ENCODE measurements at regions not wholly inside any gene's neighbourhood (a gene's known extent, or its start where the extent isn't known, plus 50 kb on each side); places are given as distances from the start of the nearest gene placed in this dataset.
"Not testable (repeated sequence)": the region's sequence is repeated elsewhere in the genome, so short reads cannot be mapped to it uniquely, and the experiment has no call there.

DNA sequence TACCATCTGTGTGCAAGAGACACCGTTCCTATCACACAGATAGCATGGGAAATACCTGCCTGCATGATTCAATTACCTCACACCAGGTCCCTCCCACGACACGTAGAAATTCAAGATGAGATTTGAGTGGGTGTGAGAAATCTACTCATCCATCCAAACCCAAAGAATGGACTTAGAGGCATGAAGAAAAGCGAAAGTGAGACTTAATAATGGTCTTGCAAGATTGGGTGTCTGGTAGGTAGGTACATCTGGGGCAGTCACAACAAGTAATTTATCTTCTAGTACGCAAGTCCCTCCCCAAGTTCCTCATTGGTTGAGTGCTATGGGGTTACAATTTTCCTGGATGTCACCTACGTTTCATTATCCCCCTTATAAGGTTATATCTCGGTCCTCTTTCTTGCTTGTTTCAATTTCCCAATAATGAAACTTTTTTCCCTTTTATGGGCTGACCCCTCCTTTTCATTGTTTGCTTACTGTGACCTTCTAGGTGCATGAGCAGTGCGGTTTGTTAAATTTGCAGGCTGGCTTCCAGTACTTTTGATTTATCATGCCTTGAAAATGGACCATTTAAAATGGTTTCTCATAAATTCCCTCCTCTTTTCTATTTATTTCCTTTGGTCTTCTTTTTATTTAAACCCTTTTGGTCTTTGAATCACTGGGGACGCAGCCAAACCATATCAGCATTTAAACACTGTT lies 63.1 kb upstream of the ZNF658 start:
- TF ChIP-seq, protein P1, sequence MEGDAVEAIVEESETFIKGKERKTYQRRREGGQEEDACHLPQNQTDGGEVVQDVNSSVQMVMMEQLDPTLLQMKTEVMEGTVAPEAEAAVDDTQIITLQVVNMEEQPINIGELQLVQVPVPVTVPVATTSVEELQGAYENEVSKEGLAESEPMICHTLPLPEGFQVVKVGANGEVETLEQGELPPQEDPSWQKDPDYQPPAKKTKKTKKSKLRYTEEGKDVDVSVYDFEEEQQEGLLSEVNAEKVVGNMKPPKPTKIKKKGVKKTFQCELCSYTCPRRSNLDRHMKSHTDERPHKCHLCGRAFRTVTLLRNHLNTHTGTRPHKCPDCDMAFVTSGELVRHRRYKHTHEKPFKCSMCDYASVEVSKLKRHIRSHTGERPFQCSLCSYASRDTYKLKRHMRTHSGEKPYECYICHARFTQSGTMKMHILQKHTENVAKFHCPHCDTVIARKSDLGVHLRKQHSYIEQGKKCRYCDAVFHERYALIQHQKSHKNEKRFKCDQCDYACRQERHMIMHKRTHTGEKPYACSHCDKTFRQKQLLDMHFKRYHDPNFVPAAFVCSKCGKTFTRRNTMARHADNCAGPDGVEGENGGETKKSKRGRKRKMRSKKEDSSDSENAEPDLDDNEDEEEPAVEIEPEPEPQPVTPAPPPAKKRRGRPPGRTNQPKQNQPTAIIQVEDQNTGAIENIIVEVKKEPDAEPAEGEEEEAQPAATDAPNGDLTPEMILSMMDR (IDR thresholded peaks at IDR 0.05 in 2 of 3, conservative IDR thresholded peaks at IDR 0.05 in 1 of 3; ENCODE audit: borderline replicate concordance in 1 of 3, insufficient read depth in 1 of 3, low read depth in 2 of 3, low read length in 2 of 3) = not testable (repeated sequence)
- TF ChIP-seq RAD21 (IDR thresholded peaks at IDR 0.05; ENCODE audit: low read depth); JUND (IDR thresholded peaks at IDR 0.05); POLR2A (IDR thresholded peaks at IDR 0.05; ENCODE audit: borderline replicate concordance, extremely low read depth, insufficient read depth, insufficient read length); SIN3A (IDR thresholded peaks at IDR 0.05; ENCODE audit: low read depth): not testable (repeated sequence)
- TF ChIP-seq, protein P2, sequence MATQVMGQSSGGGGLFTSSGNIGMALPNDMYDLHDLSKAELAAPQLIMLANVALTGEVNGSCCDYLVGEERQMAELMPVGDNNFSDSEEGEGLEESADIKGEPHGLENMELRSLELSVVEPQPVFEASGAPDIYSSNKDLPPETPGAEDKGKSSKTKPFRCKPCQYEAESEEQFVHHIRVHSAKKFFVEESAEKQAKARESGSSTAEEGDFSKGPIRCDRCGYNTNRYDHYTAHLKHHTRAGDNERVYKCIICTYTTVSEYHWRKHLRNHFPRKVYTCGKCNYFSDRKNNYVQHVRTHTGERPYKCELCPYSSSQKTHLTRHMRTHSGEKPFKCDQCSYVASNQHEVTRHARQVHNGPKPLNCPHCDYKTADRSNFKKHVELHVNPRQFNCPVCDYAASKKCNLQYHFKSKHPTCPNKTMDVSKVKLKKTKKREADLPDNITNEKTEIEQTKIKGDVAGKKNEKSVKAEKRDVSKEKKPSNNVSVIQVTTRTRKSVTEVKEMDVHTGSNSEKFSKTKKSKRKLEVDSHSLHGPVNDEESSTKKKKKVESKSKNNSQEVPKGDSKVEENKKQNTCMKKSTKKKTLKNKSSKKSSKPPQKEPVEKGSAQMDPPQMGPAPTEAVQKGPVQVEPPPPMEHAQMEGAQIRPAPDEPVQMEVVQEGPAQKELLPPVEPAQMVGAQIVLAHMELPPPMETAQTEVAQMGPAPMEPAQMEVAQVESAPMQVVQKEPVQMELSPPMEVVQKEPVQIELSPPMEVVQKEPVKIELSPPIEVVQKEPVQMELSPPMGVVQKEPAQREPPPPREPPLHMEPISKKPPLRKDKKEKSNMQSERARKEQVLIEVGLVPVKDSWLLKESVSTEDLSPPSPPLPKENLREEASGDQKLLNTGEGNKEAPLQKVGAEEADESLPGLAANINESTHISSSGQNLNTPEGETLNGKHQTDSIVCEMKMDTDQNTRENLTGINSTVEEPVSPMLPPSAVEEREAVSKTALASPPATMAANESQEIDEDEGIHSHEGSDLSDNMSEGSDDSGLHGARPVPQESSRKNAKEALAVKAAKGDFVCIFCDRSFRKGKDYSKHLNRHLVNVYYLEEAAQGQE (IDR thresholded peaks at IDR 0.05; ENCODE audit: low read depth) = not testable (repeated sequence)
- TF ChIP-seq, protein P3, sequence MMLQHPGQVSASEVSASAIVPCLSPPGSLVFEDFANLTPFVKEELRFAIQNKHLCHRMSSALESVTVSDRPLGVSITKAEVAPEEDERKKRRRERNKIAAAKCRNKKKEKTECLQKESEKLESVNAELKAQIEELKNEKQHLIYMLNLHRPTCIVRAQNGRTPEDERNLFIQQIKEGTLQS (IDR thresholded peaks at IDR 0.05) = not testable (repeated sequence)

Data from HCT116 (cell line).